ENCODE measurements at regions not wholly inside any gene's neighbourhood (a gene's known extent, or its start where the extent isn't known, plus 50 kb on each side); places are given as distances from the start of the nearest gene placed in this dataset.

DNA sequence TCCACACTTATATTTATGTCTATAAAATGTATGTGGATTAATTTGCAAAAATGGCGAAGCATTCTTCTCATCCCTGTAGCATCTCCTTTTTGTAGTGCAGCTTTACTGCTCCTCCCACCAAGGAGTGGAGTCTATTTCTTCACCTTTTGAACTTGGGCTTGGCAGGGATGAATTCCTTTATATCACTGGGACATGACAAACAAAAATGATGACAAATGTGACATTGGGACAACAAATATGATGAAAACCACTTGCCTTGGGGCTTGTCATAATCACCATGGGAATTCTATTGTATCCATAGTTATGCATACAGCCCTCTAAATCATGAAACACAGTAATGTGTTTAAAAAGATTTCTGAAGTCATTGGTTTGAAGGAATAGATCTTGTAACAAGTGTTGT, 155.0 kb downstream of the TNFSF18 start:
- DNase-seq (no peak), ATAC-seq (replicated peaks) (no peak)
- peak overlapping the region in 1 of 2 donors; percentile 73 for H3K4me3 Mint-ChIP-seq
- H3K9me3 Mint-ChIP-seq, result no peaks in the 10 kb centered on the region
- H3K27ac Mint-ChIP-seq, result peak overlapping the region; percentile 61 to 94
- H3K36me3 Mint-ChIP-seq (ENCODE audit: insufficient read depth), result no peaks in the 10 kb centered on the region
- peaks cover 0 to 2% of the 10 kb centered on the region in 2 donors for H3K27me3 Mint-ChIP-seq
- peaks cover 9 to 19% of the 10 kb centered on the region in 2 donors for H3K4me1 Mint-ChIP-seq (ENCODE audit: low read depth in 2 of 2)

DNA sequence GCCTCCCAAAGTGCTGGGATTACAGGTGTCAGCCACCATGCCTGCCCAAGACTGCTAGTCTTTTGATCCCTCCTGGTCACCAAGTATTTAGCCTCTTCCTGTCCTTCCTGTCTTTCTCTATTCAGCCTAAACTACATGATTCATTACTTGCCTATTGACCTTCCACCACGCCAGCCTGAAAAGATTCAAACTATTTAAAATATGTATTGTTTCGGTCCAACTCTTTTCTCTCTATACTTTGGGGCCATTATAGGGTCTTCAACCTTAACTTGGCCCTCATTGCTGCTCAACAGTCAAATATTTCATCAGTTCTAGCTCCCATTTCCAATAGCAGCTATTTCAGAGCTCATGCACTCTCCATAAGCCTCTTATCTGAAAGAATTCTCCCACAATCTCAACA, 153.0 kb downstream of the TNFSF18 start:
- Mint-ChIP-seq H3K27ac (peak overlapping the region in 1 of 2 donors; percentile 36), H3K27me3 (peaks cover 0 to 8% of the 10 kb centered on the region in 2 donors), H3K36me3 (ENCODE audit: insufficient read depth) (no peaks in the 10 kb centered on the region), H3K4me1 (ENCODE audit: low read depth in 2 of 2) (peaks cover 9 to 20% of the 10 kb centered on the region in 2 donors), H3K9me3 (no peaks in the 10 kb centered on the region), H3K4me3 (no peak overlapping the region)
- DNase-seq (no peak), ATAC-seq (replicated peaks) (no peak)

DNA sequence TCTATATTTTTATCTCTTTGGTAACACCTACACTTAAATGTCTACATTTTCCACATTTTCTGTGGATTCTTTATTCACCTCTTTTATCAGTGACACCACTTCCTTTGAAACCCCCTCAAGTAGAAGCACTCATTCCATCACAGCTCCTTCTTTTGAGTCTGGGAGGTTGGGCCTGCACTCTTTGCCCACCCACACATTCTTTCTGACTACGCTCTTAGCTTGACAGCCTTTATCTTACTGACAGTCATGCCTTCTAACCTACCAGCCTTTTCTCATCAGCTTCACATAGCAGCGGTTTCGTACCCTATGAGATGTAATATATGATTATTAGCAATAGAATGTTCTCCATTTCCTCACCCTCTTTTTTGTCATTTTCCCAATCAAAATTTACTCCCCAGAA, 151.9 kb downstream of the TNFSF18 start:
- DNase-seq (no peak), ATAC-seq (replicated peaks) (no peak)
- H3K27ac Mint-ChIP-seq, result no peak overlapping the region
- no peaks in the 10 kb centered on the region for H3K9me3 Mint-ChIP-seq
- no peak overlapping the region for H3K4me3 Mint-ChIP-seq
- H3K27me3 Mint-ChIP-seq, result peaks cover 0 to 8% of the 10 kb centered on the region in 2 donors
- H3K4me1 Mint-ChIP-seq (ENCODE audit: low read depth in 2 of 2), result peaks cover 8 to 20% of the 10 kb centered on the region in 2 donors
- H3K36me3 Mint-ChIP-seq (ENCODE audit: insufficient read depth), result no peaks in the 10 kb centered on the region

DNA sequence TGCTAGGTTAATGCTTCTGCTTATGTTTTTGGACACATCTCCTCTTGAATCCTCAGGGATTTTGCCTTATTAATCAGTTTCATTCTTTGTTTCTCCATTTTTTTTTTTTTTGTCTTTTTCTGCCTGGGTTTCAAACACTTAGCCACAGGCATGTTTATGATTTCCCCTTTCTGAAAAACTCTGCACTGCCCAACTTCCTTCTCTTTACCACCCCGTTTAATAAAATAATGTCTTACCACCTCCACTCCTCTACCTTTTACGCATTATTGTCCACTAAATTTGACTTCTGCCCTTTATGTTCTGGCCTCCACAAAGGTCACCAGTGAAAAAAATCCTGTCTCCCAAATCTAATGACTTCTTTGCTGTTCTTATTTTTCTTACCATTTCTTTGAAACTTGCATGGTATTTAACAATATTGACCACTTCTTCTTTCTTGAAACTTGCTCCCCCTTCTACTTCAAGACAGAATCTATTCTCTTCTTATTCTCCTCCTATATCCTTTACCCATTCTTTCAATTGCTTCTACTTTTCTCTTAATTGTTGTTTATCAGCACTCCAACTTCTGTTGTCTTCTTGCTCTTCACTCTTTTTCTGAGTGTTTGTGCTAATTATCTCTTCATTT, 150.3 kb downstream of the TNFSF18 start:
- no peaks in the 10 kb centered on the region for H3K36me3 Mint-ChIP-seq (ENCODE audit: insufficient read depth)
- peaks cover 0 to 9% of the 10 kb centered on the region in 2 donors for H3K4me1 Mint-ChIP-seq (ENCODE audit: low read depth in 2 of 2)
- ATAC-seq (replicated peaks) (no peak), DNase-seq (no peak)
- peaks cover 0 to 8% of the 10 kb centered on the region in 2 donors for H3K27me3 Mint-ChIP-seq
- H3K27ac Mint-ChIP-seq, result no peak overlapping the region
- no peak overlapping the region for H3K4me3 Mint-ChIP-seq
- no peaks in the 10 kb centered on the region for H3K9me3 Mint-ChIP-seq

DNA sequence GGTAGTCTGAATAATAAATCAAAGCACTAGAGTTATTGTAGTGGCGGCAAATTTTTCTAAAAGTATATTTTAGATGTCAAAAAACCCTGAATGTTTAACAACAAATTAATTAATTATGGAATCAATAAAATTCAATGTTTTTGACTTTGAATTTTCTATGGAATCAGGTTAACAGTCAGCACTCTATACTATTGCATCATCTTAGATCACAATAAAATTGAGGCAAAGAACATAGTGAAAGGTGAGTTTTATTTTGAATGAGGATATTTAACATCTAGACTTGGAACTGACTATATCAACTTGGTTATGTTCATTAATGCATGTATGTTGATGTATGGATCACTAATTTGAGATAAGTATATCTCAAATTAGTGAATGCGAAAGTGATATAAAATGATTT, 148.5 kb downstream of the TNFSF18 start:
- no peak for DNase-seq
- peaks cover 5 to 12% of the 10 kb centered on the region in 2 donors for H3K4me1 Mint-ChIP-seq (ENCODE audit: low read depth in 2 of 2)
- no peak overlapping the region for H3K27ac Mint-ChIP-seq
- no peak overlapping the region for H3K4me3 Mint-ChIP-seq
- H3K9me3 Mint-ChIP-seq, result no peaks in the 10 kb centered on the region
- no peak for ATAC-seq (replicated peaks)
- no peaks in the 10 kb centered on the region for H3K36me3 Mint-ChIP-seq (ENCODE audit: insufficient read depth)
- H3K27me3 Mint-ChIP-seq, result peaks cover 0 to 8% of the 10 kb centered on the region in 2 donors

DNA sequence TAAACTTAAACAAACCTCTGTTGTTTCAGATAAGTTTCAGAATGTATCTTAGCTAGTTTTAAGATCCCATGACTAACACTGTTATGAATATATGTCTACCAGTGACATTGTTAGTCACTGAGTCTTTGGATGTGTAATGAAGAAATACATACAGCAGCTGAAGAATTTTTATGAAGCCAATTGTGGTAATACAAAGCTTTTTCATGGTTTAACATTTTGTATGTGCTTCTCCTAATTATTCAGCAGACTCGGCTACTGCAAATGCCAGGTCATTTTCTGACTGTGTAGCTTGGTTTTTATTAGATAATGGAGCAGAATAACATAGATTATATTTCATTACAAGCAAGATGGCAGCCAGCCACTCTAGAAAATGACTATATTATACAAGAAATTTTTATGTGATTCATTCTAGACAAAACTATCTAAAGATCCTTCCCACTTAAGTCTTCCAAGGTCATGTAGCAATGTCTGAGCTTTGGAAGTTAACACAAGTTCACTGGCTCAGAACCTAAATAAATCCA, 147.8 kb downstream of the TNFSF18 start:
- Mint-ChIP-seq H3K36me3 (ENCODE audit: insufficient read depth) (no peaks in the 10 kb centered on the region), H3K27me3 (peaks cover 0 to 8% of the 10 kb centered on the region in 2 donors), H3K4me1 (ENCODE audit: low read depth in 2 of 2) (peaks cover 5 to 14% of the 10 kb centered on the region in 2 donors), H3K9me3 (no peaks in the 10 kb centered on the region), H3K4me3 (no peak overlapping the region), H3K27ac (no peak overlapping the region)
- no peak for DNase-seq
- no peak for ATAC-seq (replicated peaks)

DNA sequence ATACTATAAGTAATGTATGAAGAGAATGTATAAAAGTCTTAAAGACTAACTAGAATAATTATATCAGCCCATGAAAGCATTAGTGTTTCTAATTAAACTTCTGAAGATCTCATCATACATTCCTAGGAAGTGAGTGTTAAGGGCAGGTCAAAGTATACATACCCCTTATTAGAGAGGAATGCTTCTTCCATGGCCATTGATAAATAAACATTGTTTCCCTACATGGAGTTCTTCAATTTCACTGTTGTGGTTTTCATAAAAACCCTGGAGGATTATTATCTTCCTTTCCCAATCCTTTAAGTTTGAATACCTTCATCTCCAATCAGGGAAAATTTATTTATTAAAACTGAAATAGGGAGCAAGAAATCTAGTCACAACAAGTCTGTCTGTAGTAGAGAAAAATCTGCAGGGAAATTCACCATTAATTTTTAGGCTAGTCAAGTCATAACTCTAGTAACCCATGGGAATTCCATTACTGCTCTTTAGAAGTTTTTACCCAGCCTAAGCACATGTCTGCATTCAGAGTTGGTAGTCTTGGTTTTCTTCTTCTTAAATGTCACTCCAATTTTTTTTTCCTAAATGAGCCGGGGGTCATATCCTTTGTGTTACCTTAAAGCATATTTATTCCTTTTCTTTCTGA, 147.0 kb downstream of the TNFSF18 start:
- H3K27ac Mint-ChIP-seq, result no peak overlapping the region
- no peak overlapping the region for H3K4me3 Mint-ChIP-seq
- ATAC-seq (replicated peaks) (no peak), DNase-seq (no peak)
- H3K4me1 Mint-ChIP-seq (ENCODE audit: low read depth in 2 of 2), result peaks cover 5 to 14% of the 10 kb centered on the region in 2 donors
- H3K27me3 Mint-ChIP-seq, result peaks cover 0 to 8% of the 10 kb centered on the region in 2 donors
- no peaks in the 10 kb centered on the region for H3K36me3 Mint-ChIP-seq (ENCODE audit: insufficient read depth)
- H3K9me3 Mint-ChIP-seq, result no peaks in the 10 kb centered on the region

DNA sequence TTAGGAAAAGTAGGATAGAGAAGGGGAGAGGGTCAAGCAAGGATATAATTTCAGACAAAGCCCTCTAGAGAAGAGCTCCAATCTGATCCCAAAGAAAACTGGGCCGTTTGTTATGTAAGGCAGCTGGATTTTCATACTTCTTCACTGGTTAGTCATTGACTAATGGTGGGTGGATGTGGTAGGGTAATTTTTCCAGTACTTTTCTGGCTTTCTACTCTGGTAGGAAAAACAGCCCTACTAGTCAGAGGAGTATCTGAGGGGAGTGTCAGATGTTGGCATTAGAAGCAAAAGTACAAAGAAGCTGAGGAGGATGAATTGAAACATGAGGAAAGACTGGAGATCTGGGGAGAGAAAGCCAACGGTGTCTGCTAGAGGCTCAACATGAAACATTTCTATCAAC, 145.3 kb downstream of the TNFSF18 start:
- no peak for DNase-seq
- H3K4me1 Mint-ChIP-seq (ENCODE audit: low read depth in 2 of 2), result peaks cover 5 to 12% of the 10 kb centered on the region in 2 donors
- no peak for ATAC-seq (replicated peaks)
- H3K36me3 Mint-ChIP-seq (ENCODE audit: insufficient read depth), result no peaks in the 10 kb centered on the region
- H3K27me3 Mint-ChIP-seq, result peaks cover 0 to 8% of the 10 kb centered on the region in 2 donors
- H3K27ac Mint-ChIP-seq, result no peak overlapping the region
- H3K4me3 Mint-ChIP-seq, result no peak overlapping the region
- H3K9me3 Mint-ChIP-seq, result no peaks in the 10 kb centered on the region

DNA sequence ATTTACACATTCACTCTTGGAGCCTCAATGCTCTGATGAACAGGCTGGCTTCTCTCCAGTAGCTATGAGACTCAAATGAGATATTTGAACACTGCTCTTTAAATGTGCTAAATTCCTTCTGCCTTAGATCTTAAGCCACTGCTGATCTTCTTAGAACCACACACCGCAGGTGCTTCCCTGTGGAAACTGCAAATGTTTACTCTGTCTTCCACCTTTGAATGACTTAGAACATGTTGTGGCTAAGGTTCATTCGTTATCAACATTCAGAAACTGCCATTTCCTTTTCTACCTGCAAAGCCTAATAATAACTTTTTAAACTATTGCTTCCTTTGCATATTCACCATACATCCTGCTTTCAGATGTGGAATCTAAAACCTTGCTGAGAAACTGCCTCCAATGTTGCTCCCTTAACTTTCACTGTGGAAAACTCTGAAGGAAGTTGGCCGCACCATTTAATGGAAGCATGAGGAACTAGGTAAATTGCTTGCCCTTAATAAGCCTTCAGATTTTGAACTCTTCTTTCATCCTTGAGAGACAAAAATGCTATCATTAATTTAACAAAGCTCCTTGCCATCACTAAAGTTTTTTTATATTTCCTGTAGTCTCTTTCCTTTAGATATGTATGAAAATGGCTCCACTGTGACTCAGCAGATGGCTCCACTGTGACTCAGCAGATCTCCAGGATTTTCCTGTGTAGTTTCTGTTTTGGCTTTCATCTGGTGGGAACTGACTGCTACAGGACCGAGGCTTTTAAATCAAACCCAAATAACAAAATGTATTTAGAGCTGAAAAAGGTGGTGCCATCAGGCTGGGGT, 143.8 kb downstream of the TNFSF18 start:
- Mint-ChIP-seq H3K9me3 (no peaks in the 10 kb centered on the region), H3K4me3 (peak overlapping the region in 1 of 2 donors; percentile 11), H3K36me3 (ENCODE audit: insufficient read depth) (no peaks in the 10 kb centered on the region), H3K27me3 (no peaks in the 10 kb centered on the region), H3K27ac (peak overlapping the region in 1 of 2 donors; percentile 55), H3K4me1 (ENCODE audit: low read depth in 2 of 2) (peaks cover 5 to 7% of the 10 kb centered on the region in 2 donors)
- no peak for DNase-seq
- ATAC-seq (replicated peaks), result peak; percentile 48

DNA sequence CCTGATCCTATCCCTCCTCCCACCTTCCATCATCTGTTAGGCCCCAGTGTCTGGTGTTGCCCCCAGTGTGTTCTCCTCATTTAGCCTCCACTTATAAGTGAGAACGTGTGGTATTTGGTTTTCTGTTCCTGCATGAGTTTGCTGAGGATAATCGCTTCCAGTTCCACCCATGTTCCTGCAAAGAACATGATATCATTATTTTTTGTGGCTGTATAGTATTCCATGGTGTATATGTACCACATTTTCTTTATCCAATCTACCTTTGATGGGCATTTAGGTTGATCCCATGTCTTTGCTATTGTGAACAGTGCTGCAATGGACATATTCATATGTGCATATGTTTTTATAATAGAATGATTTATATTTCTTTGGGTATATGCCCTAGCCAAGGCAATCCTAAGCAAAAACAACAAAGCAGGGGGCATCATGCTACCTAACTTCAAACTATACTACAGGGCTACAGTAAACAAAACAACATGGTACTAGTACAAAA, 142.9 kb downstream of the TNFSF18 start:
- Mint-ChIP-seq H3K27me3 (peaks cover 0 to 3% of the 10 kb centered on the region in 2 donors), H3K4me3 (no peak overlapping the region), H3K27ac (no peak overlapping the region), H3K4me1 (ENCODE audit: low read depth in 2 of 2) (peaks cover 5 to 7% of the 10 kb centered on the region in 2 donors), H3K9me3 (no peaks in the 10 kb centered on the region), H3K36me3 (ENCODE audit: insufficient read depth) (no peaks in the 10 kb centered on the region)
- no peak for DNase-seq
- no peak for ATAC-seq (replicated peaks)

DNA sequence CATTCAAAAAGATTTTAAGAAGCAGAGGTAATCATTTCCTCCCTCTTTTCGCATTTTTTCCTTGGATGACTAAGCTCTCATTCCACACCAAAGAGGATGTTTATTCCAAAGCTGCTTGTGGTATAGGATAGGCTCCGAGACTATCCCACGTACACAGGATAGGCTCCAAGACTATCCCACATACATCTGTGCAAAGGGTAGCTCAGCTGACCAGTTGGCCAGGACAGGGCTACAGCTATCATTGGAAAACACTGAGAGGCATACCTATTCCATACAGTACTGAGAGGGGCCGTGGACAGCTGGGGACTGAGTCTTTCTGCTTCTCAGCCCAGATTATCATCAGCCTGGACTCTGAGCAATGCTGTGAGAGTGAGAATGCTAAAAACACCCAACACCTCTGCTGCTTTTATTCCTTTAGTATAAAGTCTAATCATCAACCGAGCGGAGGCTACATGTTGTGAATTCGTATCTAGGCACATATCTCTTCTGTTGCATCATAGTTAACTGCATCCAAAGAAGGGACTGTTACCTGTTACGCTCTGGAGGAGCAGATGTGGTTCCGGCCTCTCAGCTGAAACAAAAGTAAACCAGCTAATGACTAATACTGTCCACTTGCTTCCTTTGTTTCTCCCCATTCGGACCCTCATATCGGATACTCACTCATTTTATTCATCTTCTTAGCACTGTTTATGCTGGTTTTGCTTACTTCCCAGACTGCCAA, 141.0 kb downstream of the TNFSF18 start:
- DNase-seq (no peak), ATAC-seq (replicated peaks) (no peak)
- peaks cover 5 to 7% of the 10 kb centered on the region in 2 donors for H3K4me1 Mint-ChIP-seq (ENCODE audit: low read depth in 2 of 2)

DNA sequence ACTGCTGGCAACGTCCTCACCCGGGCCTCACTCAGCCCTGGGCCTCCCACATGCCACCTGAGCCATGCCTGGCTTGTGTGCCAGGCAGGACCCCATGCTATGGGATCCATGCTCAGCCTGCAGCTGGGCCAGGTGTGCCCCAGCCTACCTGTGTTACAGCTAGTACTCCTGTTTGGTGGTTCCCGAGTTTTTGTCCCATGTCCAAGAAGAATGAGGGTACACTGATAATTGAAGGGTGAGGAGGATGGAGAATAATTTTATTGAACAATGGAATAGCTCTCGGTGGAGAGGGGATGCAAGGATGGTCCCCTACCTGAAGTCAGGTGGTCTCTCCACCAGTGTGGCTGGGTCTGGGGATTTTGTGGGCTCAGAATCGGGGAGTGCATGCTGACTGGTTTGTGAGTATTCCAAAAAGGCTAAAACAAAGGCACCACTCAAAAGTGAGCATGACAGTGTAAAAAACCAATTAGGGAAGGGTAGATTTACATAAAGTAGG, 137.9 kb downstream of the TNFSF18 start:
- ATAC-seq (replicated peaks), result no peak
- Mint-ChIP-seq H3K27me3 (peaks cover 0 to 13% of the 10 kb centered on the region in 2 donors), H3K4me3 (no peak overlapping the region), H3K27ac (no peak overlapping the region), H3K9me3 (peaks cover 0 to 2% of the 10 kb centered on the region in 2 donors), H3K4me1 (ENCODE audit: low read depth in 2 of 2) (no peaks in the 10 kb centered on the region), H3K36me3 (ENCODE audit: insufficient read depth) (no peaks in the 10 kb centered on the region)
- DNase-seq, result no peak

More for the DNA sequence above, 141.0 kb downstream of the TNFSF18 start:
- Mint-ChIP-seq H3K27ac (no peak overlapping the region), H3K4me3 (no peak overlapping the region), H3K9me3 (peaks cover 0 to 2% of the 10 kb centered on the region in 2 donors), H3K36me3 (ENCODE audit: insufficient read depth) (no peaks in the 10 kb centered on the region), H3K27me3 (peaks cover 0 to 13% of the 10 kb centered on the region in 2 donors)

Measured in effector memory CD8-positive, alpha-beta T cell (primary cell).